Mesenchymal stem cell (in vitro differentiated cells and primary cell): ENCODE measurements at regions not wholly inside any gene's neighbourhood (a gene's known extent, or its start where the extent isn't known, plus 50 kb on each side); places are given as distances from the start of the nearest gene placed in this dataset.

ENCODE experiments used
- DNase-seq: peaks from one replicate; pipeline ENCODE4 v3.0.0-alpha.2; 2013
- H2AFZ ChIP-seq: one replicate; pipeline ENCODE4 v1.6.1; 2013; ENCODE audit warnings: low read depth, mild to moderate bottlenecking, control low read depth, inconsistent platforms, low read length, moderate library complexity
- H2AK5ac ChIP-seq: 2 replicates; pipeline ENCODE4 v1.6.1; 2013; ENCODE audit warnings: low read length, moderate library complexity, mild to moderate bottlenecking, inconsistent platforms; ENCODE audit not compliant: severe bottlenecking
- H2BK120ac ChIP-seq: one replicate; pipeline ENCODE4 v1.6.1; 2013; ENCODE audit warnings: low read depth, mild to moderate bottlenecking, inconsistent platforms, low read length, moderate library complexity
- H2BK12ac ChIP-seq, 2 experiments: one replicate each; pipeline ENCODE4 v1.6.1; 2013; ENCODE audit warnings: inconsistent platforms in 2 of 2, low read length in 2 of 2, mild to moderate bottlenecking in 2 of 2, moderate library complexity in 2 of 2, control low read depth in 1 of 2
- H2BK15ac ChIP-seq: one replicate; pipeline ENCODE4 v1.6.1; 2013; ENCODE audit warnings: mild to moderate bottlenecking, low read depth, inconsistent platforms; ENCODE audit not compliant: poor library complexity, severe bottlenecking
- H2BK5ac ChIP-seq: 2 replicates; pipeline ENCODE4 v1.6.1; 2013; ENCODE audit warnings: low read depth, mild to moderate bottlenecking, low read length, control low read depth, inconsistent platforms; ENCODE audit not compliant: poor library complexity, severe bottlenecking
- H3K14ac ChIP-seq, 2 experiments: one replicate each; pipeline ENCODE4 v1.6.1; 2013; ENCODE audit warnings: inconsistent platforms in 2 of 2, low read length in 2 of 2, control low read depth in 1 of 2, mild to moderate bottlenecking in 1 of 2, moderate library complexity in 1 of 2
- H3K18ac ChIP-seq, 2 experiments: one replicate each; pipeline ENCODE4 v1.6.1; 2013; ENCODE audit warnings: inconsistent platforms in 2 of 2, low read length in 2 of 2, control low read depth in 1 of 2, low read depth in 1 of 2, mild to moderate bottlenecking in 1 of 2
- H3K23ac ChIP-seq, 2 experiments: one replicate each; pipeline ENCODE4 v1.6.1; 2013; ENCODE audit warnings: inconsistent platforms in 2 of 2, low read length in 2 of 2, mild to moderate bottlenecking in 2 of 2, moderate library complexity in 2 of 2, control low read depth in 1 of 2
- H3K27ac ChIP-seq: 2 replicates; pipeline ENCODE4 v1.5.1; 2013; ENCODE audit warnings: mild to moderate bottlenecking, moderate library complexity, low read length, control low read depth, inconsistent platforms; ENCODE audit not compliant: poor library complexity, severe bottlenecking
- H3K27me3 ChIP-seq, 2 experiments: 2 replicates each; pipeline versions ENCODE4 v1.6.1 to v1.7.0; 2013; ENCODE audit warnings: low read length in 2 of 2, mild to moderate bottlenecking in 2 of 2, moderate library complexity in 2 of 2, control low read depth in 1 of 2, inconsistent platforms in 1 of 2; ENCODE audit not compliant: control insufficient read depth in 1 of 2, insufficient read depth in 1 of 2
- H3K36me3 ChIP-seq, 2 experiments: 2 replicates each; pipeline versions ENCODE4 v1.6.1 to v1.7.0; 2013; ENCODE audit warnings: low read length in 2 of 2, control low read depth in 1 of 2, inconsistent platforms in 1 of 2, low read depth in 1 of 2, mild to moderate bottlenecking in 1 of 2; ENCODE audit not compliant: insufficient read depth in 2 of 2, control insufficient read depth in 1 of 2
- H3K4ac ChIP-seq, 2 experiments: one replicate each; pipeline ENCODE4 v1.6.1; 2013; ENCODE audit warnings: inconsistent platforms in 2 of 2, low read length in 2 of 2, mild to moderate bottlenecking in 2 of 2, moderate library complexity in 2 of 2, control low read depth in 1 of 2, low read depth in 1 of 2
- H3K4me1 ChIP-seq: 2 replicates; pipeline ENCODE4 v1.6.1; 2013; ENCODE audit warnings: low read depth, low read length, control low read depth; ENCODE audit not compliant: control insufficient read depth, insufficient read depth
- H3K4me2 ChIP-seq: 2 replicates; pipeline ENCODE4 v1.6.1; 2013; ENCODE audit warnings: low read length, mild to moderate bottlenecking, inconsistent platforms; ENCODE audit not compliant: poor library complexity, severe bottlenecking
- H3K4me3 ChIP-seq, 2 experiments: 2 replicates each; pipeline versions ENCODE4 v1.5.1 to v1.7.0; 2013; ENCODE audit warnings: low read length in 2 of 2, mild to moderate bottlenecking in 2 of 2, control low read depth in 1 of 2, low read depth in 1 of 2; ENCODE audit not compliant: insufficient read depth in 1 of 2
- H3K79me1 ChIP-seq: replicated peaks from 2 replicates; pipeline ENCODE4 v1.6.1; 2013; ENCODE audit warnings: mild to moderate bottlenecking, control low read depth, low read length, inconsistent platforms; ENCODE audit not compliant: poor library complexity, severe bottlenecking
- H3K9ac ChIP-seq: 2 replicates; pipeline ENCODE4 v1.7.0; 2013; ENCODE audit warnings: mild to moderate bottlenecking, low read length, moderate library complexity
- H3K9me3 ChIP-seq: 2 replicates; pipeline ENCODE4 v1.7.0; 2013; ENCODE audit warnings: mild to moderate bottlenecking, low read length; ENCODE audit not compliant: control insufficient read depth
- H4K8ac ChIP-seq: one replicate; pipeline ENCODE4 v1.6.1; 2013; ENCODE audit warnings: inconsistent platforms, mild to moderate bottlenecking, low read length, moderate library complexity
- H4K91ac ChIP-seq: one replicate; pipeline ENCODE4 v1.6.1; 2013; ENCODE audit warnings: mild to moderate bottlenecking, low read length, inconsistent platforms
- WGBS: methylation state at CpG from one replicate; pipeline ENCODE4 v1.1.7; 2013; ENCODE audit warnings: mixed read lengths; 5-methylcytosine and 5-hydroxymethylcytosine counted together

DNA sequence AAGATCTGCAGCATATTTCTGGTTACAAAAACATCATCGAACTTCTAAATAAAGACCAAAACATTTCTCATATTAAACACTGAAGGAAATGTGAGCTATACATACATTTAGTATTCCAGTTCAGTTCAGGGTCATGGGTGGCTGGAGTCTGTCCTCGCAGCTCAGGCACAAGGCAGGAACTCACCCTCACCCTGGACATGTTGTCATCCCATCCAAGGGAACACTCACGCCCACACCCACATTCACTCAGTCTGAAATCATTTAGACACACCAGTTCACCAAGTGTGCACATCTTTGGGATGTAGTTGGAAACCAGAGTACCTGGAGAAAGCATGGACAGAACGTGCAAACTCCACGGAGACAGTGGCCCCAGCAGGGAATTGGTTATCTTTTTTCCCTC, 481.0 kb downstream of the RASEF start:
- no peak overlapping the region for H2BK15ac ChIP-seq
- peak overlapping the region in 1 of 2 experiments; percentile 31 for H2BK12ac ChIP-seq
- no peak overlapping the region for H3K4me2 ChIP-seq
- H3K4me1 ChIP-seq = no peaks in the 10 kb centered on the region
- no peak overlapping the region for H3K4ac ChIP-seq
- H3K27me3 ChIP-seq = no peaks in the 10 kb centered on the region
- no peak overlapping the region for H3K27ac ChIP-seq
- 92% methylated on average over 4 of the region's 5 CpGs for WGBS
- H3K9ac ChIP-seq = no peak overlapping the region
- H3K4me3 ChIP-seq = no peak overlapping the region
- no peak overlapping the region for H4K8ac ChIP-seq
- no peaks in the 10 kb centered on the region for H3K79me1 ChIP-seq
- no peak overlapping the region for H4K91ac ChIP-seq
- no peak overlapping the region for H2AFZ ChIP-seq
- H3K18ac ChIP-seq = no peak overlapping the region
- H3K14ac ChIP-seq = peak overlapping the region in 1 of 2 experiments; percentile 75
- no peak overlapping the region for H2AK5ac ChIP-seq
- H3K23ac ChIP-seq = no peak overlapping the region
- H3K9me3 ChIP-seq = peaks cover 11% of the 10 kb centered on the region
- H2BK120ac ChIP-seq = no peak overlapping the region
- H3K36me3 ChIP-seq = no peaks in the 10 kb centered on the region
- no peak for DNase-seq
- no peak overlapping the region for H2BK5ac ChIP-seq

DNA sequence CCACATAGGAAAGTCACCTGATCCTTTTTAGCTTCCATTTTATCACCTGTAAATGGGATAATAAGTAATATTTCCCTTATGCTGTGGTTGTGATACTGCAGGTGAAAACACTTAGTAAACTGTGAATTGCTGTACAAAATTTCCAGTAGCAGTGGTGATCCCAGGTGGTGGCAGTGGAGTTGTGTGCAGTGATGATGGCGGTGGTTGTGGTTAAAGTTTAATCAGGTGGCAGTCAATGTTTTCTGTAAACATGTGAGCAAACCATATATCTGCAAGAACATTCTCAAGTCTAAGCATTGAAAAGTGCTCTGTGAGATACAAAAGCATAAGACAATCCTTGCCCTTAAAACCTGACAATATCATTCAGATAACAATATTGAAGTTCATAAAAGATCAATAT, 480.2 kb downstream of the RASEF start:
- Histone ChIP-seq H4K8ac (no peak overlapping the region), H3K18ac (no peak overlapping the region), H2BK12ac (no peak overlapping the region), H2BK5ac (no peak overlapping the region), H3K14ac (no peak overlapping the region), H3K79me1 (no peaks in the 10 kb centered on the region), H2BK15ac (no peak overlapping the region), H3K9me3 (peaks cover 11% of the 10 kb centered on the region), H2AK5ac (no peak overlapping the region), H3K27me3 (no peaks in the 10 kb centered on the region), H3K27ac (no peak overlapping the region), H4K91ac (no peak overlapping the region), H3K4me3 (no peak overlapping the region), H3K36me3 (no peaks in the 10 kb centered on the region), H3K4me2 (no peak overlapping the region), H3K4me1 (no peaks in the 10 kb centered on the region), H3K9ac (no peak overlapping the region), H2BK120ac (no peak overlapping the region), H3K4ac (no peak overlapping the region), H2AFZ (no peak overlapping the region), H3K23ac (no peak overlapping the region)
- DNase-seq = no peak
- WGBS = no CpG with 5 or more reads among the region's 1 CpG

DNA sequence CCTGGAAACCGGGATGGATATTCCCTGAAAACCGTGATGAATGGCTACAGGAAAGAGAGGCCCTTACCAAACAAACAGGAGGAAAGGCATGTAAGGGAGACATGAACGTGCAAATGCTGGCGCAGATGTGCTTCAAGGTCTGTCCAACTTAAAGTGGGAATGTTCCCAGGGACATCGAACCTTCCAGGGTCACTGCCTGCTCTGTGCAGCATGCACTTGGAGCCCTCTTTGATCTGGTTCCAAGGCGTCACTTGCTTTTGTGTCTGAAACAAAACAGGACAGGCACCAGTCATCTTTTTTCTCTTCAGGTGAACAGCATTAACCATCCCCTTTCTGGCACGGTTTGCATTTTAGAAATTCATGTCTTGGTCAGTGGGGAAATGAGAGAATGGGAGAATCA, 479.4 kb downstream of the RASEF start:
- Histone ChIP-seq H3K23ac (no peak overlapping the region), H3K4ac (no peak overlapping the region), H3K4me1 (no peaks in the 10 kb centered on the region), H2BK120ac (no peak overlapping the region), H4K8ac (peak overlapping the region; percentile 37), H3K27ac (no peak overlapping the region), H2AFZ (no peak overlapping the region), H3K4me2 (no peak overlapping the region), H2BK5ac (no peak overlapping the region), H3K14ac (no peak overlapping the region), H3K18ac (peak overlapping the region in 1 of 2 experiments; percentile 66), H3K27me3 (no peaks in the 10 kb centered on the region), H2BK12ac (no peak overlapping the region), H3K36me3 (no peaks in the 10 kb centered on the region), H3K9me3 (peaks cover 6% of the 10 kb centered on the region), H2AK5ac (no peak overlapping the region), H4K91ac (no peak overlapping the region), H3K79me1 (no peaks in the 10 kb centered on the region), H2BK15ac (no peak overlapping the region), H3K4me3 (no peak overlapping the region), H3K9ac (no peak overlapping the region)
- no peak for DNase-seq
- WGBS = 85% methylated on average over 6 of the region's 7 CpGs

DNA sequence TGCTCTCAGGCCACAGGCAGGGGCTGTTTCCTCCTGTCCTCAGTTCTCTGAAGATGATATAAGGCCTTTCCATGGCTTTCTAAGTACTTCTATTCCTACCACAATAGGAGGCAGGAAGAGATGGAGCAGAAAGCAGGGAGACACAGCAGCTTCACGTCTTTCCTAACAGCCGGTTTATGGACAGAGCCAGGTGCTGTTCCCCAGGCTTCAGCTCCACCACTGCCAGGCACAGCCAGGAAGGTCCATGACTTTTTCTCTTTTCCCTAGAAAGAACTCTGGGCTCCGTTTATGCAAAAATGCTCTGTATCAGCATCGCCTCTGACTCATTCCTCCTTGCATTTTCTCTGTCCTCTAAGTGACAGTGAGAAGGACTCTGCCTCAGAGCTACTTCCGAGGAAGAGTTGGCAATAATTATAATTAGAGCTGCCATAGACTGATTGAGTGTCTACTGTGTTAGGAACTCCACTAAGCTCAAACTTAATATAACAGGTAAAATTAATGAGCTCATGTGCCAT, 478.5 kb downstream of the RASEF start:
- peak; percentile 50 for DNase-seq
- no peak overlapping the region for H4K8ac ChIP-seq
- WGBS = 46% methylated on average over 3 of the region's 5 CpGs

More for the DNA sequence above, 478.5 kb downstream of the RASEF start:
- no peaks in the 10 kb centered on the region for H3K36me3 ChIP-seq
- no peak overlapping the region for H2BK5ac ChIP-seq
- H4K91ac ChIP-seq = no peak overlapping the region
- H3K9ac ChIP-seq = no peak overlapping the region
- no peak overlapping the region for H3K4me2 ChIP-seq
- H2BK120ac ChIP-seq = no peak overlapping the region
- H3K18ac ChIP-seq = peak overlapping the region in 1 of 2 experiments; percentile 13
- H3K79me1 ChIP-seq = no peaks in the 10 kb centered on the region
- peaks cover under 1% of the 10 kb centered on the region for H3K9me3 ChIP-seq
- peak overlapping the region; percentile 59 to 67 for H2BK12ac ChIP-seq
- no peak overlapping the region for H3K4me3 ChIP-seq
- no peak overlapping the region for H3K14ac ChIP-seq
- H3K23ac ChIP-seq = no peak overlapping the region
- no peaks in the 10 kb centered on the region for H3K27me3 ChIP-seq
- no peak overlapping the region for H2AK5ac ChIP-seq
- no peak overlapping the region for H2BK15ac ChIP-seq
- no peak overlapping the region for H3K27ac ChIP-seq
- peak overlapping the region in 1 of 2 experiments; percentile 54 for H3K4ac ChIP-seq
- no peaks in the 10 kb centered on the region for H3K4me1 ChIP-seq
- H2AFZ ChIP-seq = no peak overlapping the region
